Vagina (tissue), 2 donors: ENCODE measurements at regions not wholly inside any gene's neighbourhood (a gene's known extent, or its start where the extent isn't known, plus 50 kb on each side); places are given as distances from the start of the nearest gene placed in this dataset.

Experiments used
- CTCF ChIP-seq, 3 experiments: fragments of 450-650 bp in 2 of 3; fragments of 200-600 bp in 1 of 3; sonication (generic) in 1 of 3; IDR thresholded peaks; one replicate each; pipeline ENCODE4 v1.5.1; 2017 to 2019; ENCODE audit warnings: antibody characterized with exemption in 3 of 3, mild to moderate bottlenecking in 2 of 3, moderate library complexity in 2 of 3
- POLR2A ChIP-seq, 2 donors: fragments of 450-650 bp; IDR thresholded peaks; one replicate each; pipeline ENCODE4 v1.6.1; 2017; ENCODE audit warnings: antibody characterized with exemption in 2 of 2, mild to moderate bottlenecking in 2 of 2, moderate library complexity in 2 of 2
- POLR2AphosphoS5 ChIP-seq, 2 donors: sonication (generic); formaldehyde crosslinking; IDR thresholded peaks; one replicate each; pipeline ENCODE4 v1.9.0; 2017; ENCODE audit warnings: antibody characterized with exemption in 2 of 2, mild to moderate bottlenecking in 2 of 2, low read depth in 1 of 2; ENCODE audit not compliant: insufficient read depth in 1 of 2

GRCh38 chr4:85393201-85393600, 81.7 kb upstream of the ARHGAP24 start:
- TF ChIP-seq POLR2A (IDR thresholded peaks at IDR 0.05) (no peak), CTCF (IDR thresholded peaks at IDR 0.05) (no peak), POLR2AphosphoS5 (IDR thresholded peaks at IDR 0.05; ENCODE audit: insufficient read depth in 1 of 2, low read depth in 1 of 2) (no peak)
